C4-2B (cell line): ENCODE measurements at regions not wholly inside any gene's neighbourhood (a gene's known extent, or its start where the extent isn't known, plus 50 kb on each side); places are given as distances from the start of the nearest gene placed in this dataset.
A peak's percentile ranks its signal among the peaks of the same experiment; 100 is the strongest.

Experiments used
- H3K27ac ChIP-seq: fragments of 450-650 bp; 2 replicates; pipeline ENCODE4 v1.5.1; 2017
- ZFX ChIP-seq: fragments of 450-650 bp; IDR thresholded peaks from 2 replicates; pipeline ENCODE4 v1.6.1; 2017
- TF ChIP-seq, protein P1 (sequence below): fragments of 450-650 bp; conservative IDR thresholded peaks from 2 replicates; pipeline ENCODE4 v1.5.1; 2017; ENCODE audit warnings: mild to moderate bottlenecking

- no peak for TF ChIP-seq ZFX
- TF ChIP-seq, protein P1, sequence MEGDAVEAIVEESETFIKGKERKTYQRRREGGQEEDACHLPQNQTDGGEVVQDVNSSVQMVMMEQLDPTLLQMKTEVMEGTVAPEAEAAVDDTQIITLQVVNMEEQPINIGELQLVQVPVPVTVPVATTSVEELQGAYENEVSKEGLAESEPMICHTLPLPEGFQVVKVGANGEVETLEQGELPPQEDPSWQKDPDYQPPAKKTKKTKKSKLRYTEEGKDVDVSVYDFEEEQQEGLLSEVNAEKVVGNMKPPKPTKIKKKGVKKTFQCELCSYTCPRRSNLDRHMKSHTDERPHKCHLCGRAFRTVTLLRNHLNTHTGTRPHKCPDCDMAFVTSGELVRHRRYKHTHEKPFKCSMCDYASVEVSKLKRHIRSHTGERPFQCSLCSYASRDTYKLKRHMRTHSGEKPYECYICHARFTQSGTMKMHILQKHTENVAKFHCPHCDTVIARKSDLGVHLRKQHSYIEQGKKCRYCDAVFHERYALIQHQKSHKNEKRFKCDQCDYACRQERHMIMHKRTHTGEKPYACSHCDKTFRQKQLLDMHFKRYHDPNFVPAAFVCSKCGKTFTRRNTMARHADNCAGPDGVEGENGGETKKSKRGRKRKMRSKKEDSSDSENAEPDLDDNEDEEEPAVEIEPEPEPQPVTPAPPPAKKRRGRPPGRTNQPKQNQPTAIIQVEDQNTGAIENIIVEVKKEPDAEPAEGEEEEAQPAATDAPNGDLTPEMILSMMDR, result peak; percentile 85
- no peak overlapping the region for H3K27ac ChIP-seq
Observed at GRCh38 chr17:11144358-11145233, 96.4 kb upstream of the SHISA6 start.

- H3K27ac ChIP-seq, result no peak overlapping the region
- TF ChIP-seq, protein P1, result no peak
- no peak for TF ChIP-seq ZFX
Observed at GRCh38 chr17:11142231-11142630, 98.8 kb upstream of the SHISA6 start.

DNA sequence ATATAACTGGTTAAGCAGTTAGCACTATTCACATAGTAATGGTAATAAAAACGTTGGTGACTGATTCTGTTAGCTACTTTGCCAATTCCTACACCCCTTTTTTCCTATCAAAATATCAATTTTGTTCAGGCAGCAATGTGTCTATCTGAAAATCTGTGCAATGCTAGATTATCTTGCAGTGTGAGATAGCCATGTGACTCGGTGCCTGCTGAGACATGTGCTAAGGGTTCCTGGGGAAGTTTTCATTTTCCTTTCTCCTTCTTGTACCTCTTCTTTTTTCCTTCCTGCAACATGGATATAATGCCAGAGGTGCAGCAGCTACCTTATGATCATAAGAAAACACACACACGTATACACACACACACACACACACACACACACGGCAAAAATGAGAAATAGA, 100.5 kb upstream of the SHISA6 start:
- TF ChIP-seq, protein P1, result no peak
- no peak for TF ChIP-seq ZFX
- H3K27ac ChIP-seq, result no peak overlapping the region

DNA sequence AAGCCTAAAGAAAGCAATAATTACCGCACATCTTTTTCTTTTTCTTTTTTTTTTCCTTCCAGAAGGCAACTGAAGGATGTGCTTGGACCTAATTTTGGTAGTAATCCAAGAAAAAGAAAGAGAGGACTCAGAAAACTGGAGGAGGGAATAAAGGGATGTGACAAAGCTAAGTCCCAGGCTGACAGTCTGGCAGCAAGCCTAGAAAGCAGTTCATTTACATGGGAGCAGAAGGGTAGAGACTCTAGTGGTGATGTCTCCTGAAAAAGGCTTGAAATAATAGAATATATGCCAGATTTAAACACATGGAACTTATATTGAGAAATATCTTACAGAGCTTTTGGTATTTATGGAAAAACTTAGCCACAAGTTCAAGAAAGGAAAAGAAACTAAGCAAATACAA, 101.0 kb upstream of the SHISA6 start:
- H3K27ac ChIP-seq, result no peak overlapping the region
- TF ChIP-seq, protein P1, result no peak
- no peak for TF ChIP-seq ZFX

GRCh38 chr17:11138023-11138422, 103.0 kb upstream of the SHISA6 start:
- TF ChIP-seq, protein P1, result no peak
- TF ChIP-seq ZFX, result no peak
- no peak overlapping the region for H3K27ac ChIP-seq

DNA sequence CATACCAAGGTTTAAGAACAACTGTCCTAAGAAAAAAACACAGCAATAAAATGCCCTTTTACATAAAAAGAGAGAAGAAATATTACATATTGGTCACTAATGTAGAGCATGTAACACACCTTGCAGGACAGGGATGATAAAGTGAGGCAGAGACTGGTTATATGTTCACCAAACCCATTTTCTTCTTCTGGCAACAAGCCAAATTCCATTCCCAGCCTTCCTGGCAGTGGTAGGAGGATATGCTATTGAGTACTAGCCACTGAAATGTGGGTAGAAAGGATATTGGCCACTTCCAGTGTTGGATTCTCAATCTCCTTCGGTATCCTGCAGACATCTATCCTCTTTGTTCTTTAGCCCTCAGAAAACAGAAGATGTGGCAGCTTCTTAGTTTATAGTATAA, 105.2 kb upstream of the SHISA6 start:
- H3K27ac ChIP-seq, result no peak overlapping the region
- no peak for TF ChIP-seq ZFX
- TF ChIP-seq, protein P1, result no peak

DNA sequence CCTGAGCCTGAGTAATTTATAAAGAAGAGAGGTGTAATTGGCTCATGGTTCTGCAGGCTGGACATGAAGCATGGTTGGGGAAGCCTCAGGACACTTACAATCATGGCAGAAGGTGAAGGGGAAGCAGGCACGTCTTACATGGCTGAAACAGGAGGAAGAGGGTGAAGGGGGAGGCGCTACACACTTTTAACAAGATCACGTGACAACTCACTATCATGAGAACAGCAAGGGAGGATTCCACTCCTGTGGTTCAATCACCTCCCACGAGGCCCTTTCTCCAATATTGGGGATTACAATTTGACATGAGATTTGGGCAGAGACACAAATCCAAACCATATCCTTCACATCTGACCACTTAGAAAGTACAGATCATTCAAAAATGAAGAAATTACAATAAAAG, 110.6 kb upstream of the SHISA6 start:
- TF ChIP-seq, protein P1, result no peak
- no peak for TF ChIP-seq ZFX
- H3K27ac ChIP-seq, result no peak overlapping the region
